ENCODE measurements at regions not wholly inside any gene's neighbourhood (a gene's known extent, or its start where the extent isn't known, plus 50 kb on each side); places are given as distances from the start of the nearest gene placed in this dataset.
A peak's percentile ranks its signal among the peaks of the same experiment; 100 is the strongest.
"Not testable (repeated sequence)": the region's sequence is repeated elsewhere in the genome, so short reads cannot be mapped to it uniquely, and the experiment has no call there.

GRCh38 chr3:193047461-193047860 is 129.8 kb upstream of the MB21D2 start:
- not testable (repeated sequence) for DNase-seq (ENCODE audit: low read depth)

GRCh38 chr3:193048127-193048526 is 130.5 kb upstream of the MB21D2 start:
- no peak for DNase-seq (ENCODE audit: low read depth)

GRCh38 chr3:193049935-193050334 is 132.3 kb upstream of the MB21D2 start:
- no peak for DNase-seq (ENCODE audit: low read depth)

- no peak for DNase-seq (ENCODE audit: low read depth)
These were observed 133.7 kb upstream of the MB21D2 start for GRCh38 chr3:193051314-193051713.

- peak; percentile 2 for DNase-seq (ENCODE audit: low read depth)
These were observed 134.8 kb upstream of the MB21D2 start for GRCh38 chr3:193052354-193053045.

- no peak for DNase-seq (ENCODE audit: low read depth)
These were observed 135.4 kb upstream of the MB21D2 start for GRCh38 chr3:193053046-193053435.

GRCh38 chr3:193055352-193055751 is 137.7 kb upstream of the MB21D2 start:
- no peak for DNase-seq (ENCODE audit: low read depth)

GRCh38 chr3:193057616-193058015 is 140.0 kb upstream of the MB21D2 start:
- DNase-seq (ENCODE audit: low read depth): no peak

- no peak for DNase-seq (ENCODE audit: low read depth)
These were observed 143.3 kb upstream of the MB21D2 start for GRCh38 chr3:193060748-193061546.

- DNase-seq (ENCODE audit: low read depth): no peak
These were observed 150.7 kb upstream of the MB21D2 start for GRCh38 chr3:193068365-193068764.

- DNase-seq (ENCODE audit: low read depth): not testable (repeated sequence)
These were observed 152.1 kb upstream of the MB21D2 start for GRCh38 chr3:193069732-193070131.

GRCh38 chr3:193078996-193079753 is 161.5 kb upstream of the MB21D2 start:
- DNase-seq (ENCODE audit: low read depth): no peak

GRCh38 chr3:193080821-193081365 is 160.1 kb upstream of the PLAAT1 start:
- DNase-seq (ENCODE audit: low read depth): no peak

GRCh38 chr3:193085655-193086054 is 155.4 kb upstream of the PLAAT1 start:
- DNase-seq (ENCODE audit: low read depth): no peak

- DNase-seq (ENCODE audit: low read depth): no peak
These were observed 154.3 kb upstream of the PLAAT1 start for GRCh38 chr3:193086681-193087080.

- DNase-seq (ENCODE audit: low read depth): no peak
These were observed 153.7 kb upstream of the PLAAT1 start for GRCh38 chr3:193087336-193087735.

- DNase-seq (ENCODE audit: low read depth): peak; percentile 1
These were observed 145.7 kb upstream of the PLAAT1 start for GRCh38 chr3:193095366-193095765.

- no peak for DNase-seq (ENCODE audit: low read depth)
These were observed 144.9 kb upstream of the PLAAT1 start for GRCh38 chr3:193096076-193096475.

- DNase-seq (ENCODE audit: low read depth): no peak
These were observed 126.3 kb upstream of the PLAAT1 start for GRCh38 chr3:193114431-193115340.

- no peak for DNase-seq (ENCODE audit: low read depth)
These were observed 124.2 kb upstream of the PLAAT1 start for GRCh38 chr3:193116871-193117270.

GRCh38 chr3:193118907-193119306 is 122.1 kb upstream of the PLAAT1 start:
- no peak for DNase-seq (ENCODE audit: low read depth)
